GM23248 (cell line): ENCODE measurements at regions not wholly inside any gene's neighbourhood (a gene's known extent, or its start where the extent isn't known, plus 50 kb on each side); places are given as distances from the start of the nearest gene placed in this dataset.

ENCODE experiments used
- EZH2 ChIP-seq: fragments of 200-600 bp; sonication (generic); IDR thresholded peaks from 2 replicates; pipeline ENCODE4 v1.6.1; 2018; ENCODE audit warnings: antibody characterized with exemption, mild to moderate bottlenecking; ENCODE audit not compliant: insufficient read depth, poor library complexity, severe bottlenecking
- EZH2phosphoT487 ChIP-seq: fragments of 200-600 bp; sonication (generic); IDR thresholded peaks from 2 replicates; pipeline ENCODE4 v1.6.1; 2018; ENCODE audit warnings: antibody characterized with exemption, moderate library complexity, mild to moderate bottlenecking, low read depth; ENCODE audit not compliant: insufficient read depth

DNA sequence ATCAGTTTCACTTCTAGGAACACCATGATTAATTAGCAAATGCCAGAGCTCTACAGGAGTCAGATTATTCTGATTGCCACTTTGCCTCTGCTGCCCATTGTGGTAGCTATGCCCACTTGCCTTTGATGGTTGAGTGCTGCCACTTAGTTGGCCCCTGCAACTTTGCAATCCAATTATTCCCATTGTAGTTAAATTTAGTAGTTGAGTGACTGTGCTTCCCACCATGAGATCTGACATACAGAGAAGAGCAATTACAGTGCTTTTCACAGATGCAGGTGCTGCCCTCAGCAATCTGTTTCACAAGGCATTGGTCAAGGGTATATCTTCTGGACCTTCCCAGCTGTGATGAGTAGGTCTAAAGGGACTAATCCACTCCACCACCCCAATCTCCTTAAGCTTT lies 468.4 kb upstream of the RGS6 start:
- TF ChIP-seq EZH2phosphoT487 (no peak), EZH2 (no peak)
